Glutamatergic neuron (in vitro differentiated cells): ENCODE measurements at regions not wholly inside any gene's neighbourhood (a gene's known extent, or its start where the extent isn't known, plus 50 kb on each side); places are given as distances from the start of the nearest gene placed in this dataset.

Experiments
- DNase-seq: peaks from one replicate; pipeline ENCODE4 v3.0.0; 2022
- H3K27ac Mint-ChIP-seq: one replicate; pipeline ENCODE4 v1.8.0; 2020; ENCODE audit warnings: mild to moderate bottlenecking, mixed read lengths, inconsistent platforms; ENCODE audit not compliant: unreplicated experiment
- H3K27me3 Mint-ChIP-seq: one replicate; pipeline ENCODE4 v1.8.0; 2020; ENCODE audit warnings: mild to moderate bottlenecking, moderate library complexity, mixed read lengths, inconsistent platforms; ENCODE audit not compliant: unreplicated experiment
- H3K36me3 Mint-ChIP-seq: one replicate; pipeline ENCODE4 v1.8.0; 2020; ENCODE audit warnings: mild to moderate bottlenecking, mixed read lengths, inconsistent platforms; ENCODE audit not compliant: unreplicated experiment
- H3K4me1 Mint-ChIP-seq: one replicate; pipeline ENCODE4 v1.8.0; 2020; ENCODE audit warnings: mild to moderate bottlenecking, low read depth, mixed read lengths, inconsistent platforms; ENCODE audit not compliant: unreplicated experiment
- H3K4me3 Mint-ChIP-seq: one replicate; pipeline ENCODE4 v1.8.0; 2020; ENCODE audit warnings: mild to moderate bottlenecking, mixed read lengths, inconsistent platforms; ENCODE audit not compliant: unreplicated experiment
- H3K9me3 Mint-ChIP-seq: one replicate; pipeline ENCODE4 v1.8.0; 2020; ENCODE audit warnings: mild to moderate bottlenecking, moderate library complexity, mixed read lengths, inconsistent platforms; ENCODE audit not compliant: unreplicated experiment
- TF ChIP-seq, protein P1 (sequence below): fragments of 200-600 bp; sonication (generic); IDR thresholded peaks from one replicate; pipeline ENCODE4 v1.5.0; 2021; ENCODE audit not compliant: partially characterized antibody, unreplicated experiment

DNA sequence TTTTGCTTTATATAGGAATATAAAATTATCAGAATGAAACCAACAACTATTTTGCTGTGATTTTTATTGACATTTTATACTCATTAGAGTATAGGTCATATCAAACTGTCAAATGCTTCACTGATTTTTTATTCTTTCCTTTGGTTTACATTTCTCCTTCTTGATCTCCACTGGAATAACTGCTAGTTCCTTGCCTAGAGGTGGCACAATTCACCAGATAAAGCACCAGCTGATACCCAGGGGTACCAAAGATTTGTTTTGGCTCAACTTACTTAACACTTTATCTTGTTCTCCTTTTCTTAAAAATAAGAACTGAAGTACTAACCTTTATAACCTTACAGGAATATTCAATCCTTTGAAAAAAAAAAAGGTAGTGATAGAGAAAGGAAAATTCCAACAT is 725.1 kb upstream of the CHORDC1 start:
- no peak for DNase-seq
- TF ChIP-seq, protein P1, sequence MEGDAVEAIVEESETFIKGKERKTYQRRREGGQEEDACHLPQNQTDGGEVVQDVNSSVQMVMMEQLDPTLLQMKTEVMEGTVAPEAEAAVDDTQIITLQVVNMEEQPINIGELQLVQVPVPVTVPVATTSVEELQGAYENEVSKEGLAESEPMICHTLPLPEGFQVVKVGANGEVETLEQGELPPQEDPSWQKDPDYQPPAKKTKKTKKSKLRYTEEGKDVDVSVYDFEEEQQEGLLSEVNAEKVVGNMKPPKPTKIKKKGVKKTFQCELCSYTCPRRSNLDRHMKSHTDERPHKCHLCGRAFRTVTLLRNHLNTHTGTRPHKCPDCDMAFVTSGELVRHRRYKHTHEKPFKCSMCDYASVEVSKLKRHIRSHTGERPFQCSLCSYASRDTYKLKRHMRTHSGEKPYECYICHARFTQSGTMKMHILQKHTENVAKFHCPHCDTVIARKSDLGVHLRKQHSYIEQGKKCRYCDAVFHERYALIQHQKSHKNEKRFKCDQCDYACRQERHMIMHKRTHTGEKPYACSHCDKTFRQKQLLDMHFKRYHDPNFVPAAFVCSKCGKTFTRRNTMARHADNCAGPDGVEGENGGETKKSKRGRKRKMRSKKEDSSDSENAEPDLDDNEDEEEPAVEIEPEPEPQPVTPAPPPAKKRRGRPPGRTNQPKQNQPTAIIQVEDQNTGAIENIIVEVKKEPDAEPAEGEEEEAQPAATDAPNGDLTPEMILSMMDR: no peak
- no peaks in the 10 kb centered on the region for H3K27me3 Mint-ChIP-seq
- H3K4me1 Mint-ChIP-seq: no peaks in the 10 kb centered on the region
- no peaks in the 10 kb centered on the region for H3K9me3 Mint-ChIP-seq
- H3K27ac Mint-ChIP-seq: no peak overlapping the region
- H3K4me3 Mint-ChIP-seq: no peak overlapping the region
- no peaks in the 10 kb centered on the region for H3K36me3 Mint-ChIP-seq

DNA sequence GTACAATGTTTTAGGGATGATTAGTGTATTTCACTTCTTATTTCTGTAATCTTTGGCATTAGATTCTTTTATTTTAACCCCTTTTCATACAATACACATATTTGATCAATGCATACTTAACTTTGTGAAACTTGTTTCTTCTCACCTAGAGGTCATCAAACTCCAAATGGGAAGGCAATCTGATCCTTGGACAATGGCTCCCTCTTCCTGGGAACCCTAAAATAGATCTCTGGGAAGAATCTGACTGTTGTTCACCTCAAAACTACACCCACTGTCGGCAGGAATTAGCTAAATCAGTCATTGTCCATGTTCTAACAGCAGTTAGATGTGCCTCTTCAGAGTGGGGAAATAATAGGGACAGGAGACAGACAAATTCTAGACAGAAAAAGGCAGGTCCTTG is 707.4 kb upstream of the CHORDC1 start:
- Mint-ChIP-seq H3K4me3 (no peak overlapping the region), H3K9me3 (no peaks in the 10 kb centered on the region), H3K27ac (no peak overlapping the region), H3K36me3 (no peaks in the 10 kb centered on the region), H3K4me1 (no peaks in the 10 kb centered on the region), H3K27me3 (peaks cover 3% of the 10 kb centered on the region)
- TF ChIP-seq, protein P1: no peak
- DNase-seq: no peak

DNA sequence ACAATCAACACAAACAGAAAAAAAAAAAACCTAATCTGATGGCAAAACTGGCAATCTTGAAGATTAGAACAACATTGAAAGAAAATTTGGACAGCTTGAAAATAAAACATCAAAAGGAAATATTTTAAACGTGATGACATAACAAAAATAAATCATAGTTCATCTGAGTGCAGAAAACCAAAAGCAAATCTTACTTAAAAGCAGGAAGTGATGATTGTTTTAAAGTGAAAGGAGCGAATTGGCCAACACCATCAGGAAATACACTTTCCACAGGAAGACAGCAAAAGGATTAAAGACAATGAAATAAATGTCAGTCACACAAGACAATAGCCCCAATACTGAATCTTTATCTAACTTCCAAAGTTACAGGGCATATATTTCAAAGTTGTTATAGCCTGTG is 696.5 kb upstream of the CHORDC1 start:
- H3K36me3 Mint-ChIP-seq: no peaks in the 10 kb centered on the region
- no peaks in the 10 kb centered on the region for H3K4me1 Mint-ChIP-seq
- H3K27me3 Mint-ChIP-seq: no peaks in the 10 kb centered on the region
- no peak overlapping the region for H3K27ac Mint-ChIP-seq
- TF ChIP-seq, protein P1: no peak
- DNase-seq: no peak
- H3K9me3 Mint-ChIP-seq: no peaks in the 10 kb centered on the region
- H3K4me3 Mint-ChIP-seq: no peak overlapping the region

DNA sequence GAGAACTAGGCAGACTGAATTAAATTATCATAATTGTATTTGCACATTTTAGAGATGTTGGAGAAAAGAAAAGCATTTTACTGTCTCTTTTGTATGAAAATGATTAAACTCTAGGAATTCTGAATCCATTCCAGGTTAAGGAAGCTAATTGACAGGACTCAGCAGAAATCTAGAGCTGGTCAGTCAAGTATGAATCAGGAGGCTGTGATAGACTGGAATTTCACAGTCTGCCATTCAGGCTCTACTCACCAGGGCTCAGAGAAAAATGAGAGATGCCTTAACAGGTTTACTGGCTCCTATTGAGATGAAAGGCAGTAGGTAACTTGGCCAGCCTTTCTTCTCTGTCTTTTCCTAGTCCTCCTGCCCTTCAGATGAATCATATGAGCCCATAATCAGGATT is 693.9 kb upstream of the CHORDC1 start:
- Mint-ChIP-seq H3K27ac (no peak overlapping the region), H3K27me3 (no peaks in the 10 kb centered on the region), H3K36me3 (no peaks in the 10 kb centered on the region), H3K4me3 (no peak overlapping the region), H3K9me3 (no peaks in the 10 kb centered on the region), H3K4me1 (no peaks in the 10 kb centered on the region)
- DNase-seq: no peak
- TF ChIP-seq, protein P1: no peak

DNA sequence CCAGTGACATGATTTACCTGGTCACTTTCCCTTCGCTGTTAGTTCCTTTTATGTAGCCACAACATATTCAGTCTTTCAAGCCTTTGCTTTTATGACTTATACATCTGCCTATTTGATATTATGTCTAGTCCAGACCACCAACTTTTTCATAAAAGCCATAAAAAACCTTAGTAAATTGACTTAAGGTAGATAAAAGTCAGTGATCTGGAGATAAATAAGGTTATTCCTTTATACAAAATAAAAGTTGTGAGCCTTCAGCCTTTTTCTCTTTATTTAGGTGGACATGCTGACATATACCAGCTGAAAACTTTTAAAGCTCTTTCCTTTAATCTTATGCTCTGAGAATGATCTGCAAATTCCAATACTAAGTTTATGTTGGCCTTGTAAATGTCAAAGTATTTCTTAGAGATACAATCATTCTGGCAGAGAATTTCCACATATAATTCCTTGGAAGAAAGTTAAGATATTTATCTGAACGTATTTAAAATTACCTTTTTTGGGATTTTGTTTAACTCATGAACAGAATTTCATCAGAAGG is 690.4 kb upstream of the CHORDC1 start:
- Mint-ChIP-seq H3K36me3 (no peaks in the 10 kb centered on the region), H3K4me3 (no peak overlapping the region), H3K27me3 (peaks cover 1% of the 10 kb centered on the region), H3K9me3 (no peaks in the 10 kb centered on the region), H3K4me1 (no peaks in the 10 kb centered on the region), H3K27ac (no peak overlapping the region)
- TF ChIP-seq, protein P1: no peak
- no peak for DNase-seq
